ENCODE measurements at regions not wholly inside any gene's neighbourhood (a gene's known extent, or its start where the extent isn't known, plus 50 kb on each side); places are given as distances from the start of the nearest gene placed in this dataset.

DNA sequence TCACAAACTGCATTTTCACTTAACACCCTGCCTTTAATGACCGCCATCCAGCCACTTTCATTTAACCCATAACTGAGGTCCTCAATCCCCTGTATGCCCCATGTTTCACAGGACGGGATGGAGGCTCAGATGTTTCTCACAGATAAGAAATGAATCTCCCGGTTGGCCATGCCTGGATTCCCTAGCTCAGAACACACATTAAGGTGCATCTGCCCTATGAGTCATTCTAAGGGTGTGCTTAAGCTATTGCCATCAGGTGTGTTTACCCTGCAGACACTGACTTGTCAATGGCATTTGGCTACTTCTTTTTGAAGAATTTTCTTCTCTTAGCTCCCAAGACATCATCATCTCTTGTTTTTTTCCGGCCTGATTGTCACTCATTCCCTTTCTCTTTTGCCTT, 222.6 kb upstream of the SMIM31 start:
- TF ChIP-seq CHD2 (IDR thresholded peaks at IDR 0.05; ENCODE audit: low read length), result no peak
- TF ChIP-seq SAP30 (IDR thresholded peaks at IDR 0.05; ENCODE audit: insufficient read depth, insufficient replicate concordance, low read length), result no peak
- TF ChIP-seq EGR1 (IDR thresholded peaks at IDR 0.05; ENCODE audit: borderline replicate concordance, low read depth, low read length), result no peak
- TF ChIP-seq TAF1 (IDR thresholded peaks at IDR 0.05; ENCODE audit: low read depth, low read length), result no peak
- TF ChIP-seq CTCF (IDR thresholded peaks at IDR 0.05; ENCODE audit: control extremely low read depth in 1 of 3, insufficient read depth in 1 of 3, low read depth in 1 of 3, low read length in 3 of 3), result no peak
- TF ChIP-seq, protein P1, sequence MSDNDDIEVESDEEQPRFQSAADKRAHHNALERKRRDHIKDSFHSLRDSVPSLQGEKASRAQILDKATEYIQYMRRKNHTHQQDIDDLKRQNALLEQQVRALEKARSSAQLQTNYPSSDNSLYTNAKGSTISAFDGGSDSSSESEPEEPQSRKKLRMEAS (IDR thresholded peaks at IDR 0.05), result no peak
- TF ChIP-seq HDAC2 (IDR thresholded peaks at IDR 0.05; ENCODE audit: borderline replicate concordance in 1 of 2, low read depth in 2 of 2, low read length in 2 of 2), result no peak
- no peak for TF ChIP-seq ATF2 (IDR thresholded peaks at IDR 0.05; ENCODE audit: low read length)
- no peak for TF ChIP-seq POLR2AphosphoS5 (IDR thresholded peaks at IDR 0.05; ENCODE audit: low read depth, low read length)

Measured in H1 (cell line).